Smooth muscle cell (in vitro differentiated cells): ENCODE measurements at regions not wholly inside any gene's neighbourhood (a gene's known extent, or its start where the extent isn't known, plus 50 kb on each side); places are given as distances from the start of the nearest gene placed in this dataset.

ENCODE experiments used
- DNase-seq: peaks from one replicate; lab custom pipeline; 2025; ENCODE audit not compliant: unreplicated experiment; lab: John Stamatoyannopoulos, UW
- H2AFZ ChIP-seq: fragments of 200-600 bp; sonication (generic); 2 replicates; pipeline ENCODE4 v1.6.0; 2016; ENCODE audit warnings: antibody characterized with exemption, low read depth, mild to moderate bottlenecking
- H3F3A ChIP-seq: fragments of 200-600 bp; sonication (generic); 2 replicates; pipeline ENCODE4 v1.6.0; 2017; ENCODE audit warnings: antibody characterized with exemption, low read depth
- H3K27ac ChIP-seq: fragments of 200-600 bp; sonication (generic); 2 replicates; pipeline ENCODE4 v1.5.1; 2016; ENCODE audit warnings: low read depth, mild to moderate bottlenecking
- H3K27me3 ChIP-seq: fragments of 200-600 bp; sonication (generic); 2 replicates; pipeline ENCODE4 v1.6.1; 2016; ENCODE audit warnings: low read depth, mild to moderate bottlenecking
- H3K36me3 ChIP-seq: fragments of 200-600 bp; sonication (generic); 2 replicates; pipeline ENCODE4 v1.5.1; 2016; ENCODE audit warnings: low read depth
- H3K4me1 ChIP-seq: fragments of 200-600 bp; sonication (generic); 2 replicates; pipeline ENCODE4 v1.5.1; 2016; ENCODE audit warnings: low read depth
- H3K4me2 ChIP-seq: fragments of 200-600 bp; sonication (generic); 2 replicates; pipeline ENCODE4 v1.6.0; 2016; ENCODE audit warnings: mild to moderate bottlenecking
- H3K4me3 ChIP-seq: fragments of 200-600 bp; sonication (generic); 2 replicates; pipeline ENCODE4 v1.5.1; 2016; ENCODE audit warnings: mild to moderate bottlenecking
- H3K79me2 ChIP-seq: fragments of 200-600 bp; sonication (generic); 2 replicates; pipeline ENCODE4 v1.6.0; 2016; ENCODE audit warnings: low read depth, mild to moderate bottlenecking
- H3K9ac ChIP-seq: fragments of 200-600 bp; sonication (generic); 2 replicates; pipeline ENCODE4 v1.6.0; 2016; ENCODE audit warnings: low read depth
- H3K9me3 ChIP-seq: fragments of 200-600 bp; sonication (generic); replicated peaks from 2 replicates; pipeline ENCODE4 v1.5.1; 2016; ENCODE audit warnings: low read depth
- H4K20me1 ChIP-seq: fragments of 200-600 bp; sonication (generic); 2 replicates; pipeline ENCODE4 v1.6.0; 2016; ENCODE audit warnings: low read depth
- CTCF ChIP-seq: fragments of 200-600 bp; sonication (generic); IDR thresholded peaks from 2 replicates; pipeline ENCODE4 v1.5.1; 2017; ENCODE audit warnings: borderline replicate concordance, mild to moderate bottlenecking, antibody characterized with exemption; ENCODE audit not compliant: insufficient read depth, poor library complexity, severe bottlenecking
- WGBS: methylation state at CpG from one replicate; pipeline ENCODE4 v1.1.7; 2016; ENCODE audit warnings: low lambda C conversion rate; 5-methylcytosine and 5-hydroxymethylcytosine counted together

GRCh38 chr1:194228427-194228826, 1042.0 kb upstream of the B3GALT2 start:
- Histone ChIP-seq H3K9ac (no peak overlapping the region), H3K36me3 (no peaks in the 10 kb centered on the region), H3K4me2 (no peak overlapping the region), H4K20me1 (no peaks in the 10 kb centered on the region), H3K27me3 (no peaks in the 10 kb centered on the region), H3F3A (no peaks in the 10 kb centered on the region), H3K4me1 (no peaks in the 10 kb centered on the region), H3K79me2 (no peaks in the 10 kb centered on the region), H3K27ac (no peak overlapping the region), H3K4me3 (no peak overlapping the region), H2AFZ (no peak overlapping the region), H3K9me3 (no peaks in the 10 kb centered on the region)
- no peak for DNase-seq
- no peak for TF ChIP-seq CTCF
- WGBS: 97% methylated on average over 1 of the region's 1 CpG

GRCh38 chr1:194227161-194227560, 1040.7 kb upstream of the B3GALT2 start:
- Histone ChIP-seq H3K4me2 (no peak overlapping the region), H3K27ac (no peak overlapping the region), H3K9me3 (no peaks in the 10 kb centered on the region), H3F3A (no peaks in the 10 kb centered on the region), H3K4me1 (no peaks in the 10 kb centered on the region), H3K4me3 (no peak overlapping the region), H2AFZ (no peak overlapping the region), H3K36me3 (no peaks in the 10 kb centered on the region), H3K27me3 (no peaks in the 10 kb centered on the region), H3K79me2 (no peaks in the 10 kb centered on the region), H4K20me1 (no peaks in the 10 kb centered on the region), H3K9ac (no peak overlapping the region)
- TF ChIP-seq CTCF: no peak
- 93% methylated on average over 1 of the region's 1 CpG for WGBS
- DNase-seq: no peak

GRCh38 chr1:194225821-194226220, 1039.4 kb upstream of the B3GALT2 start:
- Histone ChIP-seq H3K27me3 (no peaks in the 10 kb centered on the region), H4K20me1 (no peaks in the 10 kb centered on the region), H3K9me3 (no peaks in the 10 kb centered on the region), H3K4me1 (no peaks in the 10 kb centered on the region), H3K27ac (no peak overlapping the region), H2AFZ (no peak overlapping the region), H3K4me2 (no peak overlapping the region), H3F3A (no peaks in the 10 kb centered on the region), H3K36me3 (no peaks in the 10 kb centered on the region), H3K4me3 (no peak overlapping the region), H3K79me2 (no peaks in the 10 kb centered on the region), H3K9ac (no peak overlapping the region)
- 72% methylated on average over 2 of the region's 2 CpGs for WGBS
- DNase-seq: no peak
- no peak for TF ChIP-seq CTCF

- 78% methylated on average over 1 of the region's 1 CpG for WGBS
- Histone ChIP-seq H4K20me1 (no peaks in the 10 kb centered on the region), H3F3A (no peaks in the 10 kb centered on the region), H3K27ac (no peak overlapping the region), H3K79me2 (no peaks in the 10 kb centered on the region), H3K4me1 (no peaks in the 10 kb centered on the region), H3K9ac (no peak overlapping the region), H3K9me3 (no peaks in the 10 kb centered on the region), H3K4me3 (no peak overlapping the region), H3K27me3 (no peaks in the 10 kb centered on the region), H2AFZ (no peak overlapping the region), H3K4me2 (no peak overlapping the region), H3K36me3 (no peaks in the 10 kb centered on the region)
- no peak for DNase-seq
- TF ChIP-seq CTCF: no peak
These were observed 1037.2 kb upstream of the B3GALT2 start for GRCh38 chr1:194223596-194223995.
